GM18909 (cell line): ENCODE measurements at regions not wholly inside any gene's neighbourhood (a gene's known extent, or its start where the extent isn't known, plus 50 kb on each side); places are given as distances from the start of the nearest gene placed in this dataset.

Source experiments
- ATAC-seq: cut with Tn5 transposase; IDR thresholded peaks from one replicate; pipeline ENCODE4 v1.9.1; 2021; ENCODE audit warnings: mild to moderate bottlenecking; ENCODE audit not compliant: unreplicated experiment, poor library complexity

DNA sequence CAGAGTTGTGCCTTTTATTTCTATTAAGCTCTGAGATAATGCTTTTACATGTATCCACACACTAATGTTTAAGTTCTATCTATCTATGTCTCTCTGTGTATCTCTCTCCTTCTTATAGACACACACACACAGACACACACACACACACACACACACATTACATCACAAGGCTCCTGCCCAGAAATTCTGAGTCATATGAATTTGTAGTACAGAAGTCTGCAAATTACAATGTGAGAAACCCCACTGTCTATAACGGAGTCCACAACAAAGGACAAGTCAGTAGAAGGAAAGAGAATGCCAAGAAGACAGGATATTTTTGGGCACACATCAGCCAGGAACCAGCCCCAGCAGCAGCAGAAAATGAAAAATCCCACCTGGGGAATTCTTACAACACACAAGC lies 142.4 kb downstream of the EN1 start:
- no peak for ATAC-seq

DNA sequence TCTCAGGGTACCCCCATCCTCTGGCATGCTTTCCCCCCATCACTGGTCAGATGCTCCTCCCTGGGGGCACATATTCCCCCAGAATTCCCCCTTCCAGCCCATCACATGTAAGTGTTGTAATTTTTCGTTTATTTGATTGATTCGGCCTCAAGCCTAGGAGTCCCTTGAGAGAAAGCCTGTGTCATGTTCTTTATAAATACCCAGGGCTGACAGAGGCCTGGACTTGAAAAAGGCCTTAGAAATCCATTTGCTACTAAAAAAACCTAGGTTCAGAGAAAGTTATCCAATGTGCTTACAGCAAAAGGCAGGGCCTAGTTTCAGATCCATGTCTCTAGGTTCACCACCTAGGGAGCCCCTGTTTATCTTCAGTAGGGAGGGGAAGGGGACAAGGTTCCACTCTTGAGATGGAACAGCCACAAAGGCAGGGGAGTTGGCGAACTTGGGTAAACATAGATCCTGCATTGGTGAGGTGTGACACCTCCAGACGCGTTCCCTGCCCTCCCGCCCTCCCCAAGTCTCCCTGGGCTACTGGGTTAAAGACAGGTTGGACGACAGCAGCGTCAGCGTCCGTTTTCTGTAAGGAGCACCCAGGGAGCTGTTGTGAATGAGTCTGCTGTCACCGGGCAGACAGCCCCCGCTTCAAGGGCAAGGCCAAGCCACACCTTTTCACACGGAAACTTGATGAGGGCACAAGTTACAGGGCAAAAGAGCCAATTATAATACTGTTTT lies 147.8 kb downstream of the EN1 start:
- no peak for ATAC-seq

DNA sequence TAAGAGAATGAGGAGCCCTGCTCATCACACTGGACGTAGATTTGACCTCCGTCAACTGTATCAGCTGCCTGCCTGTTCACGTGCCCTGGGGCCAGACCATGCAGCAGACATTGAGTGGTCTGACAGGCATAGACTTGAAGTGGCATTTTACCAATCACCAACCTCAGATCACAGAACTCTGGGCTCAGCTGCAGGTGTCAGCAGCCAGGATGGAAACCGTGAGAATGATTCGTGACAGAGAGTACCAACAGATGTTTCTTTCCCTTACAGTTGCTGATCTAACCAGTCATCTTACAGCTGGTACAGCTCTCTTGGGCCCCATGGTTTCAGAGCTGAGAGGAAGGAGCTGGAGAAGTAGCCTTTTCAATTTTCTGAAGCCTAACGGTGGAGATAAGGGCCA lies 148.9 kb downstream of the EN1 start:
- ATAC-seq, result no peak

DNA sequence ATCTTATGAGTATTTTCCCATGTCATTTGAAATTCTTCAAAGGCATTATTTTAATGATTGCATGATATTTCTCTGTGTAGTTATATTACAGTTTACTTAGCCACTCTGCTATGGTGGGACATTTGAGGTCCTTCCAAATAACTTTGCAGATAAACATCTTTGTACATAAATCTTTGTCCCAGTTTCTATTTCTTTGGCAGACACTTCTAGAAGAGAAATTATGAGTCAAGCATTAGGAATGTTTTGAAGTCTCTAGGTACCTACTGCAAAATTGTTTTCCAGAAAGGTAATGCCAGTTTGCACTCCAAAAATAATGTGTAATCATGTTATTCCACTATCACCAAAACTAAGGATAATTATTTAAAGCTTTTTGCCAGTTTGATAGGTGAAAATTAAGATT lies 149.7 kb downstream of the EN1 start:
- ATAC-seq, result no peak

DNA sequence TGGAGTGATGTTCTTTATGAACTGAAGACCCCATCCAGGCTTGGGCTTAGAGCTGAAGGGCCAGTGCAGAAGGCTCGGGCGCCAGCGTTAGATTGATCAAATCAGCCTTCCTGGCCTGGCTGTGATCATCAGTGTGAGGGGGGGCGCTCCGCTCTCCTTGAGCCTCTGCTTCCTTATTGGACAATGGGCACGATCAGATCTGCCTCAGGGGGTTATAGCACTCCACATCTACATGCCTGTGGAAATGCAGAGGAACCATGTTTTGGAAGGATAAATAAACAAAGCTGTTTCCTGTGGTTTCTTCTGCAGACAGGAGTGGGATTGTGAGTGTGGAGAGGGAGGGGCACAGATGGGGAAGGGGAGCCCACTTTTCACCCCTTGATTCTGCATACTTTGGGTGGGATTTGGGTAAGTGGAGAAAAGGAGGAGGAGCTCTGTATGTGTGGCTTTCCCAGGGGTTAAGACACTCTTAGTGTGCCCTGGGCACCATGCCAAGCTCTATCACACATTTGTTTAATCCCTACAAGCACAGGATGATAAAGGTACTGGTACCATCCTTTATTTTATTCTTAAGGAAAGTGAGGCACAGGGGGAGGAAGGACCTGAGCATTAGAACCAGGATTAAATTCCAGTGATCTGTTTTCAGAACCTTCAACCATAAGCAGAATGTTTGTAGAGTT lies 150.5 kb downstream of the EN1 start:
- no peak for ATAC-seq

- ATAC-seq, result no peak
These were observed 154.1 kb downstream of the EN1 start for GRCh38 chr2:118693287-118693822.

GRCh38 chr2:118689874-118690273 lies 157.6 kb downstream of the EN1 start:
- ATAC-seq, result no peak

DNA sequence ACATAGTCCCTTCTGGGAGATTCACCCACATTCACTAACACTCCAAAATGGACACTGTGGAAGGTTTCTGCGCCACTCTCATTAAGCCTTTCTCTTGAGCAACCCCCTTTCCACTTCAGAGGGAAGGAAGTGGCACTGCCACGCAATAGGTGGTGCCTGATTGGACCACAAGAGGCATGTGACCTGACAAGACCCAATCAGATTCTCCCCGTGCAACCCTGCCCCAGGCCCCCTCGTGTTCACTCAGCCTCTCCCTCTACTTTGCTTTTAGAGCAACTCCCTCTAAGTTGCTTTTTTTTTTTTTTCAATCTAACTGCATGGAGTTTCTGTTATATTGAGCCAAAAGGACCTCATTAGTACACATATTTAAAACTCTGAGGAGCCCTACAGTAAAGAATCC lies 158.0 kb downstream of the EN1 start:
- ATAC-seq, result no peak

GRCh38 chr2:118689033-118689432 lies 158.4 kb downstream of the EN1 start:
- ATAC-seq, result no peak

DNA sequence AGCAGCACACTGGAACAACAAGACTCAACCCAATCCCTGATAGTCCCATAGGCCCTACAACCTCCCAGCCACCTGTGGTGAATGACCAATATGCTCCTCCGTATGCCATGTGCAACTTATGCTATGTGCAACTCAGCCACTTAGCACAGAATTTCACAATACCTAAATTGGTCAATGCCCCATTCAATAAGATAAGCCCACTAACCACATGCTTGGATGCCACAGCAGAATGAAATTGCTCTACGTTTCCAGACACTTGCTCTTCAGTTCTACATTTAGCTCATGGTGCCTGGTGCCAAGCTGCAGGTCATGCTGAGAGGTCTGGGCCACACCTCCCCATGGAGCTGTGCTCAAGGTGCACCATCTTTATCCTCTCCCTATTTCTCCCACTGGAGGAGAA lies 159.8 kb downstream of the EN1 start:
- ATAC-seq, result no peak

DNA sequence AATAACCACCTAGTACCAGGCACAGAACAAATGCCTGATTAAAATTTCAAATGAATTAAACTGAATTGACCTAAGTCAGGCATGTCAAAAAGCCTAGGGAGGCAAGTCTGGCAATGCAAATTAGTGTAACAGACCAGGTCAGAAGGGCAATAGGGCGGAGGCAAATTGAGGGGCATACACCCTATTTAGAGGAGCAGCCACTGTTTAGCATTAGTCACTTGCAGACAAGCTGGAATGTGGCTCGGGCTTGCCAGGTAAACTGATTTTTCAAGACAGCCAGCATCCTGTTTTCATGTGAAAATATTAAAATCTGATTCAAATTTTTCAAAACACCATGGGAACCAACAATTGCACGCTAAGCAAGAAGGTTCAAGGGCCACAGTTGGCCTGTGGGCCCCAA lies 160.3 kb downstream of the EN1 start:
- no peak for ATAC-seq

GRCh38 chr2:118686346-118686745 lies 161.1 kb downstream of the EN1 start:
- ATAC-seq, result no peak

GRCh38 chr2:118683460-118683859 lies 164.0 kb downstream of the EN1 start:
- no peak for ATAC-seq

DNA sequence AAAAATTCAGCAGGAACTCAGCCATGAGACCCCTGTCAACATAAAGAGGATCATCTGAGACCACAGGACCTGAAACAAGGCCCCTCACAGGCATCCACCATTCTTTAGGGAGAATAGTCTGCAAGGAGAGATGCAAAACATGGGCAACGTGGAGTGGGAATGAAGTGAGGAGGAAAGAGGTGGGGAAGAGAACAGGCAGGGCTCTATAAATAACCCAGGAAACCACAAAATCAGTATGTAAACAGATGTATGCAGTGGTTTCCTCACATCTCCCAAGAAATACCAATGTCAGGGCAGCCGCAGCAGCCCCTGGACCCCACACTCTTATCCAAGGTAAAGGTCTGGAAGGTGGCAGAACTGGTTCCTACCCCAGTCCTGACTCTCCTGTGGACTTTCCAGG lies 168.5 kb downstream of the EN1 start:
- ATAC-seq, result no peak

- no peak for ATAC-seq
These were observed 169.9 kb downstream of the EN1 start for GRCh38 chr2:118677546-118677945.

DNA sequence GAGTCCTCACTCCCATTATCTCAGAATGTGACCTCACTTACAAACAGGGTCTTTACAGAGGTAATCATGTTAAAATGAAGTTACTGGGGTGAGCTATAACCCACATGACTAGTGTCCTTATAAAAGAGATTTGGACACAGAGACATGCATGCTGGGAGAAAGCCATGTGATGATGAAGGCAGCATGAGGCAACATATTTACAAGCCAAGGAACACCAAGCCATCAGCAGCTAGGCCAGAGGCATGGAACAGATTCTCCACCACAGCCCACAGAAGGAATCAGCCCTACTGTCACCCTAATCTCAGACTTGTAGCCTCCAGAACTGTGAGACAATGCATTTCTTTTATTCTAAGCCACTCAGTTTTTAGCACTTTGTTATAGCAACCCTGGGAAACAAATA lies 171.9 kb downstream of the EN1 start:
- ATAC-seq, result no peak

DNA sequence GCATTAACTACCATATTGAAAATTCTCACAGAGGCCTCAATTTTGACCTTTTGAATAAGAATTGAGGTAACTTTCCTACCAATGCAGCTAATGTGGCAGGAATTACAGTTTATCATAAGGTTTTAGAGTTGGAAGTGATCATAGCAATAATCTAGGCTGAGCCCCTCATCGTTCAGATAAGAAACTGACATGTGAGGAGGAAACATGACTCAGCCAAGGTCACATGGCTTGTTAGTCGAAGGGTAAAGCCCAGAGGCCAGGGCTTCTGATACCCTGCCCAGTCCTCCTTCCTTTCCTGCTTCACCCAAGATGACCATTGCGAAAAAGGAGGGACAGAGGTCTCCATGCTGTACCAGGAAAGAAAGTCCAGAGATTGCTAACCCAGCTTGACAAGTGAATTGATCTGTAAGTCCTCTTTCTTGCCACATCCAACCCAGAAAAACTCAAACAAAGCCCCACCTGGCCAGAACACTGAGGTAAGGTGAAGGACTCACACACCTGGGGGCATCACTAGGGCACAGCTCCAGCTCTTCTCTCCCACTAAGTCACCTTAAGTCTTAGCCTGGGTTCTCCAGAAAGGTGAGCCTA lies 174.8 kb downstream of the EN1 start:
- ATAC-seq, result no peak

DNA sequence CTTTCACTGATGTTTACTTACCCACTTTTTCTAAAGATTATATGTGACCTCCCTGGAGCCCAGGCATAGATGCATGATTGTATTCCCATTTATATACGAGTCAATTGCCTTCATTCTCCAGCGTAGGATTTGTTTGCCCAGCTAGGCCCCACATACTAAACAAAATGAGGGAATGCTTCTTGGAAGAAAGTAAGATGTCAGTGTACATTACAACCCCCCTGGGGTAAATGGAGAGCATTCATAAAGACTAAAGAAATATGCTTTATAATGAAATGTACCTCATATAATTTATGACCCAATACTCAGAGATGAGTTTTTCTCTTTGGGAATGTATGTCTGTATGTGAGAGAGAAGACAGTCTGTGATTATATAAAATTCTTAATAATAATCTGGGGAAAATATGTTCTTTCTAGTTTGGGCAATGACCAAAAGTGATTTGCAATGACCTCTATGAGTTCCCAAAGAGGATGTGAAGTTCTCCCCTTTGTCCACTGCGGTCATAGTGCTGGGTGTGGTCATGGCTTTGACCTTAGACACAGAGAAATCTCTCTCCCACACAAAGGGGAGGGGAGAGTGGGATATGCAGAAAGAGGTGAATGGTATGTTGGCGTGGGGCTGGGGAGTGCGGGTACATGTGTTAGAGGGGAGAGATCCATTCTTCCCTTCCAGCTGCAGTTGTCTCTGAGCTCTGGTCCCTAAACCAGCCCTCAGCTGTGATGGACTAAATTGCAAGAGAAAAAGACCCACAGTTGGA lies 175.6 kb downstream of the EN1 start:
- no peak for ATAC-seq

DNA sequence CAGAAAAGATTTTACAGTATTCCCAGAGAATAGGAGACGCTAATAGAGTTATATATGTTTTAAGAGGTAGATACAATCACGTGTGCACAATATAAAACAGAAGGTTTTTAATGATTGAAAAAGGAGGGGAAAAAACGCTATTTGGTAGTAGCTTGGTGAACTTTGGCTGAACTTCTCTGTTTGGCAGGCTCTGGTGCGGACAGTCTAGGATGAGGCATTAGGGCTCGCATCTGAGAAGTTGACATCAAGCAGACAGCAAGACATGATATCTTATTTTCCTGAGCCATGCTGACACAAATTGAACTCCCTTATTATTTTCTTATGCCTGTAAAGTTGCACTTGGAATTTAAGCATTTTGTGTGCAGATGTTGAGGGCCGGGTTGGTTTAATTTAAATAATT lies 176.6 kb downstream of the EN1 start:
- ATAC-seq, result no peak

- no peak for ATAC-seq
These were observed 177.2 kb downstream of the EN1 start for GRCh38 chr2:118670276-118670675.

DNA sequence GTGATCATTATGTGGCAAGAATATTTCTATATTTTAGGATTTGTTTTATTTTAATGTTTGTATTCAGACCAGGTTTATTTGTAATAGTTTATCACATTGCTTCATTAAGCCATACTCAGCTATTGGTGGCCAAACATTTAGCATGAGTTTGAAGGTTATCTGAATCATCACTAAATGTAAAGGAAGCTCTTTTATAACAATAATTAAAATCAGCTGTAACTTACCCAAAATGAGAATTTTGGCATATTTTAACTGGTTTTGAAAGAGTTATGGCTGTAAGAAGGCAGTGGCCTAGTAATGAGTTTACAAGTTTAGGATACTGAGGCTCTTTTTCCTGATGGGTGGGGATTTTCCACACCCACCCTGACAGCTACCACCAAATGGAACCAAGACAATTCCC lies 177.8 kb downstream of the EN1 start:
- ATAC-seq, result no peak
